ENCODE measurements at regions not wholly inside any gene's neighbourhood (a gene's known extent, or its start where the extent isn't known, plus 50 kb on each side); places are given as distances from the start of the nearest gene placed in this dataset.
"Not testable (repeated sequence)": the region's sequence is repeated elsewhere in the genome, so short reads cannot be mapped to it uniquely, and the experiment has no call there.

DNA sequence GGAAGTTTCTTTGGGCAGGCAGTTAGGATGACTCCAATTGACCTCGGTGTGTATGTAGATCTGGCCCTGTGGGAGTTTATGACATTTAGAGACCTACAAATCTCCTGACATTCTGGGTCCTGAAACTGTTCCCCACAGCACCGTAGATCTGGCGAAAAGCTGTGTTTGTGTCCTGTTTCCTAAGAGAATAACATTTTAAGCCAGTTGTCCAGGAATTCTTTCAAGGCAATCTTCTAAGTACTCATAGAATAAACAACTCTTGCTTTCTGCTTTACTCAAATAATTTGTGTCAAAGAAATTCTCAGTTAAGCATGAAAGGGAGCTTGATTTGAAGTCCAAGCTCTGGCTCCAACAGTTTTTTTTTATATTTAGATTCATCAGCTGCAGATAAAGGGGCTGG, 78.5 kb upstream of the ELAC2 start:
- DNase-seq: no peak

DNA sequence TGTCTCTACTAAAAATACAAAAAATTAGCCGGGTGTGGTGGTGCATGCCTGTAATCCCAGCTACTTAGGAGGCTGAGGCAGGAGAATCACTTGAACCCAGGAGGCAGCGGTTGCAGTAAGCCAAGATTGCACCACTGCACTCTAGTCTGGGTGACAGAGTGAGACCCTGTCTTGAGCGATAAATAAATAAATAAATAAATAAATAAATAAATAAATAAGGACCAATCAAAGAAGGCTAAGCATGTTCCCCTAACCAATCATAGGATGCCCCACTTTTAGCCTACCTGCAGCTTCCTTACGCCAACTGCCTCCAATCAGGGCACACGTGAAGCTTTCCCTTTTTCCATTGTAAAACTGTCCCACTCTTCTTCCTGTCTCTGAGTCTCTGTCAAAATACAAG, 74.2 kb upstream of the ELAC2 start:
- not testable (repeated sequence) for DNase-seq

DNA sequence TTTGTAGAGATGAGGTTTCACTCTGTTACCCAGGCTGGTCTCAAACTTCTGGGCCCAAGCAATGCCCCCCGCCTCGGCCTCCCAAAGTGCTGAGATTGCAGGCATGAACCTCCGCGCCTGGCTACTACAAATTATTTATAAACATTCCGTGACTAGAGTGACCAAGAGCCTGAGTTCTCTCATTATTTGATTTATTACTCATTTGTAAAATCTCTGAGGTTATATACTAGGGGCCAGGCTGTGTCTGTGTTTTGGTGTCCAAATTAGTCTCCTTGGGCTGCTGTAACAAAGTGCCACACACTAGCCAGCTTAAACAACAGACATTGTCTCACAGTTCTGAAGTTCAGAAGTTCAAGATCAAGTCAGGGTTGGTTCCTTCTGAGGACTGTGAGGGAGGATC, 70.8 kb upstream of the ELAC2 start:
- DNase-seq: no peak

DNA sequence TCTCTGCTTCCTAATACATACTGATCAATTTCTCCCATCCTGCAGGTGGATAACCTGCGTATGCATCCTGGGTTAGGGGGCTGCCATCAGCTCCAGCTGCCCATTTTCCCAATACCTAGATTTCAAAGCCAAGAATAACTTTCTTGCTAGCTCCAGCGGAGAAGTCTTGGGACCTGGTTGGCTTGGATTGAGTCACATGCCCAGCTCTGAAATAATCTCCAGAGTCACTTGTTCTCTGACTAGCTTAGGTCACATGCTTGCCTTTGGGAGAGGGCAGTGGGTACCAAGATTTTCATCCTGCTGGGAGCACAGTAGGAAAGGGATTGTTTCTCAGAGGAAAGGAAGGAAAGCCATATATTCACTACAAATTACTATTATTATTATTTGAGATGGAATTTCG, 70.0 kb upstream of the ELAC2 start:
- DNase-seq: no peak

DNA sequence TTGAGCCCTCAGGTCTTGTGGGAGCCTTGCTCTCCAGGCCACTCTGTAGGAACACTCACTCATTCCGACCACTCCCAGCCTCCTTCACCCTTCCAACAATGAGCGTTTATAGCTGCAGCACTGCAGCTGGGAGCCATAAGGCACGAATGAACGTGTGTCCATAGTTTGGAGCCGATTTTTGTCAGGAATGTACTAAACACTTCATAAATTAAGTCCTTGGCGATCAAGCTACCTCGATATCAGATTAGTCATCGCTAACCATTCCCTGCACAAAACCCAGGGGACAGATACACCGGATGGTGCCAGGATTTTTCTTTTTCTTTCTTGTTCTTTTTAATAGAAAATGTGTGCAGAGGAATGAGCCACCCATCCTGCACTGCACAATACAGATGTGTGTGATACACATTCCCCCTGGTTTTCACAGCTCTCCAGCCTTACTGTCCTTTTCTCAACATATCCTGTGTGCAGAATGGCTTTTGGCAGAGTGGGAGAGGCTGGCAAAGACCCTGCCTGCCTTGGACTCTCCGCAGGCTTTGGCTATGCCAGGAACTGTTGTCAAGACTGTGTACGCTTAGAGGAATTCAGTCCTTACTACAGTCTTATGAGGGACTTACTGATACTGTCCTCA, 68.4 kb upstream of the ELAC2 start:
- no peak for DNase-seq

DNA sequence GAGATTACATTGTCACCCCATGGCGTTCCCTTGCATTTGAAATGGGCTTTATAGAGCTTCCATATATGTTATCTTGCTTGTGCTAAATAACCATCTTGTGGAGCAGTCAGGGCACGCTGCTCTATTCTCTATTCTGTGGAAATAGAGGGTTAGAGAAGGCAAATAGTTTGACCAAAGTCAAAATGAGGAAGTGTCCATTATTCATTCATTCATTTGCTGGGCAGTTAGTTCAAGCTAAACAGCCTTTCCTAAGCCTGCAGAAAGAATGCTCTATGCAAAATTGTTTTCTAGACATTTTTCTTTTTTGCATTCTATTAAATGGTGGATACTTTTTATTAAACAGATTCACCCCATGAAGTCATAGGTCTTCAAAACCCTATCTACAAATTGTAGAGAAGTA, 67.8 kb upstream of the ELAC2 start:
- no peak for DNase-seq

DNA sequence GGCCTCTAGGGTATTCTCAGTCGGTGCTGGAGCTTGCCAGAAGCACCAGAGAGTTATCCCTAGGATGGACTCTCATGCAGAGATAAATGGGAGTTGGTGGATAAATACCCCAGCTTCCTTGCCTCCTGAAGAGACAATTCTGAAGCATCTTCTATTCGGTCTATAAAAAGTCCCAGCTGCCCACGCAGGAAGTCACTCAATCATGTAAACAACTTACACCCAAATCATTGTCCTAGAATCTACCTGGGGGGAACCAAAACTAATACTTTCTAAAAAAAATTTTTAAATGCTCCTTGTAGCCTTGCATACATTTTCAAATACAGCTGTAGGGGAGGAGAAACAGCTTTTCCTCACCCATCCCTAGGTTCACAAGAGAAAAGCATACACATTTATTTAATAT, 66.6 kb upstream of the ELAC2 start:
- DNase-seq: no peak

DNA sequence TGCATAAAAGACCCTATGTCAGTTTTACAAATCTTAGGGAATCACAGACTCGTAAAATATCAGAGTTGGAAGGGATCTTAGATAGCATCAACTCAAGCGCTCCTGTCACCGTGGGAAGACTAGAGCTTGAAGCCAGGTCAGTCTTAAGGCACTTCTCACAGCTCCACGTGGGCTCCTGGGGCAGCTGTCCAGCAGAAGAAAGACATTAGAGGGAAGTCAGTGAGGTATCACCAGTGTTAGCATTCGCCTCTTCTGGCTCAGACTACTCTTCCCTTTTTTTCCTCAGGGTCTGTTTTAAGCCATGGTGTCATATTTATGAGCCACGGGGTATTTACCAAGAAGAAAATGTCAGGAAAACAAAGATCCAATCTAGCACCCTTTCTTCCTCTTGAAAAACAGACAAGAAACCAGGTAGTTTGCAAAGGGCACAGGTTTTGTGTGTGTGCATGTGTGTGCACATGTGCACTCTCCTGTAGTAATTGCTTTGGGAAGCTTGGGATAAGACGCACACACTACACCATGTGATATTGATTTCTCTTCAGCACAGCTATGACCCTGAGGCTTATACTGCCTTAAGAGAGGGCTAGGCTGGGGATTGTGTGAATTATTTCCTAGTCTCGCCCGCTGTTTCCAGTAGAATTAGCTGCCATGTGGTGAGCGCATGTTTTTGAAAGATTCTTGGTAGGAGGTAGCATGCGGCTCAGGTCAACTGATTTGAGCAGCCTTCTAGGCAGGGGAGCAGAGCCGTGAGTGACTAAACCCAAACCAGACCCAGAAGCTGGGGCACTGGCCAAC, 61.0 kb upstream of the ELAC2 start:
- DNase-seq: no peak

DNA sequence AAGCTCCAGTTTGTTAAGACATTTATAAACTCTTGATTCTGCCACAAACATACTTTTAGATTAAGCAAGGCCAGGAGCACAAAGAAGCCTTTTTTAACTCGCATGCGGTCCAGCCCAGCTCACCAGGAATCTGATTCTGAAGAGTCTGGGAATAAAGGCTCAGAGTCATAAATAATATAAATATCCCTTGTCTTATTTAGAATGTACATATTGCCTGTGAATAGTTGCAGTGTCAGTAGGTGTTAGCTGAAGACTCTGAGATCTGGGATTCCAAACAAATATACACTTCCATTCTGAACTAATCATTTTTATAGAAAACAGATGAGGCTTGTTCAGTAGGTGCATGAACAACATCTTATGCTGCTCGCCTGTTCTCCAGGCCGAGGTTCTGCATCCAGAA, 59.1 kb upstream of the ELAC2 start:
- DNase-seq: no peak

DNA sequence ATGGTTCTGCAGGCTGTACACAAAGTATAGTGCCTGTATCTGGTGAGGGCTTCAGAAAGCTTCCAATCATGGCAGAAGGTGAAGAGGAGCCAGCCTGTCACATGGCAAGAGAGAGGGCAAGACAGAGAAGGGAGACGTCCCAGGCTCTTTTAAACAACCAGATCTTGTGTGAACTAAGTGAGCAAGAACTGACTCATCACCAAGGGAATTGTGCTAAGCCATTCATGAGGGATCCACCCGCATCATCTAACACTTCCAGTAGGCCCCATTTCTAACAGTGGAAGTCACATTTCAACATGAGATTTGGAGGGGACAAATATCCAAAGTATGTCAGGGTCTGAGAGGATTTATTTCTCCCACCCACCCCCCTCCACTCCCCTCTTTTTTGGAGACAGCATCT, 56.2 kb upstream of the ELAC2 start:
- DNase-seq: no peak

DNA sequence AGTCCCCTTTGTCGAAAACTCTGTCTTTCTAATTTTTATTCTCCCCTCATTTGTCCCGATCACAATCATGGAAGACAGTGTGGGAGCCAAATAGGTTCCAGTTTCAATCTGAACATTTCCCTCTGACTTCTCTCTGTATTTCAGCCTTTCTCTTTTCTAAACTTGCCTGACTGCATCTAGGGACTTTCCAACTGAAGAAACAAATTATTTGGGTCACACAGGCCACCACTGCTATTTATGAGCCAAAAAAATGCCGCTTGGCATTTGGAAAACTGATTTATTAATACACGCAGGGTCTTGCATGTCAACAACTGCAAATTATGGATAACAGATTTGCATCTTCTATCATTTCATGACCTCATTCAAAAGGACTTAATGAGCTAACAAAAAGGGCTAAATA, 55.2 kb upstream of the ELAC2 start:
- no peak for DNase-seq

DNA sequence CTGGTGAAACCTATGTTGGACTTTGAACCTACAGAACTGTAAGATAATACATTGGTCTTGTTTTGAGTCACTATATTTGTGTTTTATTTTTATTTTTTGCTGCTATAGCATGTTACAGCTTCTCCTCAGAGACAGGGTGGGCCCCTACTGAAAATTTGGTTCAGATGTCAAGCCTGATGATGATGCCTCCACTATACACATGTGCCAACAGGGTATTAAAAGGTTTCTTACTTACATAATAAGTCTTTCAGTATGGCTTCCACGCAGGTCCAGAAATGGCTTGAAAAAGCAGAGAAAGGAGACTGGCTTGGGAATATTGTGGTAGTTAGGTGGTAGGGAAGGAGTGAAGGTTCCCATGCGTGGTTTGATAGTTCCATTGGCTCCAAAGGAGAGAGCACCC, 52.9 kb upstream of the ELAC2 start:
- no peak for DNase-seq

DNA sequence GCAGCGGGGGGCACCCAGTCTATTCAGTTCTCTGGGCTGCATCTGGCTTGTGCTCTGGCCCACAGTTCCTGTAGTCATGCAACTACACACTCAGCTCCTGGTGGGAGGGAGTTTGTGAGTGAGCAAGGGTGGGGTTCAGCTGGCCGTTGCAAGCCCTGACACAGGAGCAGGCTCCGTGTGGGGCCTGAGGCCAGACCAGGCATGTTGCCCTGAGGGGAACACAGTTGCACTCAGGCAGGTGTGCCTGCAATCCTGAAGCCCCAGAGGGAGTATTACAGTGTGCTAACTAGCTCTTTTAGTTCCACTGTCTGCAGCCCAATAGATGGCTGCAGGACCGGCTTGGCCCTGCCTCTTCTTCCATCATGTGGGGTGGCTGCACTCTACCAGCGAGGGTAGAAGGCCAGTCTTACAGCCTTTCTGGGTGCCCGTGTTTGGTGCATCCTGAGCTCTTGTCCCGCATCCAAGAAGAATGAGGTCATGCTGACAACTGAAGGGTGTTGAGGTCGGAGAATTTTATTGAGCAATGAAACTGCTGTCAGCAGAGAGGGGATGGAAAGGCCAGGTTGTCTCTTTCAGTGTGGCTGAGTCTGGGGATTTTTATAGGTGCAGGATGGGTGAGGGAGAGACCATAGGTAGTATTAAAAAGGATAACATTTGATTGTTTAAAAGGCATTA, 49.9 kb upstream of the ELAC2 start:
- DNase-seq: no peak

All from hypothalamus (tissue), 51 donors.